SK-N-SH (cell line): ENCODE measurements at regions not wholly inside any gene's neighbourhood (a gene's known extent, or its start where the extent isn't known, plus 50 kb on each side); places are given as distances from the start of the nearest gene placed in this dataset.

Experiments
- CTCF ChIA-PET: fragments of 300-600, 350-600 bp; formaldehyde crosslinking; extraction: SDS; loops from one replicate; lab custom pipeline; 2021; lab: Yijun Ruan, JAX
- POLR2A ChIA-PET: fragments of 350-600 bp; sonication (Branson Sonifier 250); formaldehyde crosslinking; extraction: SDS; loops from one replicate; lab custom pipeline; 2020; ENCODE audit warnings: antibody characterized with exemption, inconsistent platforms; lab: Yijun Ruan, JAX
- DNase-seq: peaks from one replicate; pipeline ENCODE4 v3.0.0; 2012
- H2AFZ ChIP-seq: fragments of 200-600 bp; sonication (generic); 2 replicates; pipeline ENCODE4 v1.8.1; 2016; ENCODE audit warnings: antibody characterized with exemption, mild to moderate bottlenecking, low read depth
- H3F3A ChIP-seq: fragments of 200-600 bp; sonication (generic); replicated peaks from 2 replicates; pipeline ENCODE3; 2016; ENCODE audit warnings: antibody characterized with exemption, mild to moderate bottlenecking; ENCODE audit not compliant: insufficient read depth
- H3K27ac ChIP-seq, 2 experiments: fragments of 200-500 bp in 1 of 2; fragments of 200-600 bp in 1 of 2; sonication (Bioruptor generic) in 1 of 2; sonication (generic), shearing (Covaris generic) in 1 of 2; 2 replicates each; pipeline versions ENCODE4 v1.5.1 to v1.6.1; 2014 to 2016; ENCODE audit warnings: low read depth in 2 of 2, inconsistent platforms in 1 of 2, low read length in 1 of 2, mild to moderate bottlenecking in 1 of 2, mixed read lengths in 1 of 2
- H3K27me3 ChIP-seq: fragments of 200-600 bp; sonication (generic), shearing (Covaris generic); 2 replicates; pipeline ENCODE4 v1.6.1; 2016; ENCODE audit warnings: mixed run types; ENCODE audit not compliant: insufficient read depth
- H3K36me3 ChIP-seq, 2 experiments: fragments of 200-500 bp in 1 of 2; fragments of 200-600 bp in 1 of 2; sonication (Bioruptor generic) in 1 of 2; sonication (generic) in 1 of 2; replicated peaks in 1 of 2; 2 replicates each; pipeline versions ENCODE3 to v1.5.1; 2014 to 2016; ENCODE audit warnings: low read length in 1 of 2, mild to moderate bottlenecking in 1 of 2; ENCODE audit not compliant: insufficient read depth in 2 of 2, control insufficient read depth in 1 of 2
- H3K4me1 ChIP-seq, 2 experiments: fragments of 200-500 bp in 1 of 2; fragments of 200-600 bp in 1 of 2; sonication (Bioruptor generic) in 1 of 2; sonication (generic), shearing (Covaris generic) in 1 of 2; 2 replicates each; pipeline versions ENCODE4 v1.5.1 to v1.6.1; 2014 to 2016; ENCODE audit warnings: low read depth in 1 of 2, low read length in 1 of 2, mixed run types in 1 of 2; ENCODE audit not compliant: insufficient read depth in 2 of 2, control insufficient read depth in 1 of 2
- H3K4me2 ChIP-seq: fragments of 200-600 bp; sonication (generic), shearing (Covaris generic); 2 replicates; pipeline ENCODE4 v1.6.1; 2017; ENCODE audit warnings: mixed run types
- H3K4me3 ChIP-seq, 2 experiments: fragments of 200-500 bp in 1 of 2; fragments of 200-600 bp in 1 of 2; sonication (Bioruptor generic) in 1 of 2; sonication (generic), shearing (Covaris generic) in 1 of 2; 2 replicates each; pipeline versions ENCODE4 v1.5.1 to v1.8.1; 2014 to 2016; ENCODE audit warnings: low read depth in 2 of 2, inconsistent platforms in 1 of 2, low read length in 1 of 2, mild to moderate bottlenecking in 1 of 2, mixed read lengths in 1 of 2, moderate library complexity in 1 of 2
- H3K79me2 ChIP-seq: fragments of 200-600 bp; sonication (generic); 2 replicates; pipeline ENCODE4 v1.8.1; 2017; ENCODE audit warnings: mild to moderate bottlenecking; ENCODE audit not compliant: insufficient read depth
- H3K9ac ChIP-seq: fragments of 200-600 bp; sonication (generic); 2 replicates; pipeline ENCODE4 v1.6.1; 2017; ENCODE audit warnings: mixed run types
- H3K9me2 ChIP-seq: fragments of 200-600 bp; sonication (generic); 2 replicates; pipeline ENCODE4 v1.6.1; 2017; ENCODE audit warnings: mixed run types
- H3K9me3 ChIP-seq: fragments of 200-600 bp; sonication (generic); 2 replicates; pipeline ENCODE4 v1.6.1; 2017; ENCODE audit warnings: mixed run types, mild to moderate bottlenecking, moderate library complexity
- H4K20me1 ChIP-seq: fragments of 200-600 bp; sonication (generic); 2 replicates; pipeline ENCODE4 v1.6.1; 2017; ENCODE audit warnings: mild to moderate bottlenecking, mixed run types; ENCODE audit not compliant: insufficient read depth
- CHD2 ChIP-seq: fragments of 150-350 bp; IDR thresholded peaks from 2 replicates; pipeline ENCODE4 v1.6.1; 2018; ENCODE audit warnings: low read length; ENCODE audit not compliant: partially characterized antibody
- ELF1 ChIP-seq: IDR thresholded peaks from 2 replicates; pipeline ENCODE4 v1.4.0; 2012
- EP300 ChIP-seq, 2 experiments: IDR thresholded peaks; 2 replicates each; pipeline versions ENCODE4 v1.4.0 to v1.6.1; 2012; ENCODE audit warnings: borderline replicate concordance in 1 of 2, low read depth in 1 of 2, low read length in 1 of 2
- FOSL2 ChIP-seq: IDR thresholded peaks from 2 replicates; pipeline ENCODE4 v1.4.0; 2012; ENCODE audit warnings: low read depth, mild to moderate bottlenecking, moderate library complexity, borderline replicate concordance
- FOXM1 ChIP-seq: IDR thresholded peaks from 2 replicates; pipeline ENCODE4 v1.4.0; 2012; ENCODE audit warnings: low read depth, mild to moderate bottlenecking
- GABPA ChIP-seq: IDR thresholded peaks from 2 replicates; pipeline ENCODE4 v1.4.0; 2012; ENCODE audit warnings: low read depth, mild to moderate bottlenecking
- GATA2 ChIP-seq: sonication (generic); formaldehyde crosslinking; IDR thresholded peaks from 2 replicates; pipeline ENCODE4 v1.5.0; 2020; ENCODE audit warnings: mild to moderate bottlenecking, missing genetic modification reagents
- MXI1 ChIP-seq: IDR thresholded peaks from 2 replicates; pipeline ENCODE4 v1.6.1; 2012; ENCODE audit warnings: mild to moderate bottlenecking, low read depth, low read length, improper control_type of control experiment
- NFIC ChIP-seq: IDR thresholded peaks from 2 replicates; pipeline ENCODE4 v1.4.0; 2012; ENCODE audit warnings: borderline replicate concordance
- NRF1 ChIP-seq: IDR thresholded peaks from 2 replicates; pipeline ENCODE4 v1.6.1; 2012; ENCODE audit warnings: low read depth, mild to moderate bottlenecking, low read length
- RAD21 ChIP-seq: IDR thresholded peaks from 2 replicates; pipeline ENCODE4 v1.6.1; 2012; ENCODE audit warnings: mild to moderate bottlenecking, low read length
- RCOR1 ChIP-seq: fragments of 150-350 bp; IDR thresholded peaks from 2 replicates; pipeline ENCODE4 v1.6.1; 2017; ENCODE audit warnings: antibody characterized with exemption, low read length
- RFX5 ChIP-seq: IDR thresholded peaks from 2 replicates; pipeline ENCODE4 v1.6.1; 2012; ENCODE audit warnings: mild to moderate bottlenecking, improper control_type of control experiment, low read length
- RXRA ChIP-seq: IDR thresholded peaks from 2 replicates; pipeline ENCODE4 v1.4.0; 2012; ENCODE audit warnings: low read depth, mild to moderate bottlenecking, borderline replicate concordance
- SIN3A ChIP-seq: IDR thresholded peaks from 2 replicates; pipeline ENCODE4 v1.6.1; 2012; ENCODE audit warnings: low read depth, mild to moderate bottlenecking, low read length, moderate library complexity, borderline replicate concordance
- SMC3 ChIP-seq: IDR thresholded peaks from 2 replicates; pipeline ENCODE4 v1.6.1; 2012; ENCODE audit warnings: low read depth, low read length, improper control_type of control experiment
- YY1 ChIP-seq: IDR thresholded peaks from 2 replicates; pipeline ENCODE4 v1.4.0; 2012; ENCODE audit warnings: low read depth, mild to moderate bottlenecking
- WGBS: methylation state at CpG from one replicate; pipeline ENCODE4 v1.1.6; 2017; ENCODE audit warnings: low lambda C conversion rate; 5-methylcytosine and 5-hydroxymethylcytosine counted together
- TF ChIP-seq, protein P1 (sequence below): IDR thresholded peaks from 2 replicates; pipeline ENCODE4; 2012
- TF ChIP-seq, protein P2 (sequence below): fragments of 150-350 bp; IDR thresholded peaks from 2 replicates; pipeline ENCODE4 v1.6.1; 2017; ENCODE audit warnings: antibody characterized with exemption, low read length, low read depth, borderline replicate concordance
- TF ChIP-seq, protein P3 (sequence below): IDR thresholded peaks from 2 replicates; pipeline ENCODE4 v1.4.0; 2012; ENCODE audit warnings: low read depth

DNA sequence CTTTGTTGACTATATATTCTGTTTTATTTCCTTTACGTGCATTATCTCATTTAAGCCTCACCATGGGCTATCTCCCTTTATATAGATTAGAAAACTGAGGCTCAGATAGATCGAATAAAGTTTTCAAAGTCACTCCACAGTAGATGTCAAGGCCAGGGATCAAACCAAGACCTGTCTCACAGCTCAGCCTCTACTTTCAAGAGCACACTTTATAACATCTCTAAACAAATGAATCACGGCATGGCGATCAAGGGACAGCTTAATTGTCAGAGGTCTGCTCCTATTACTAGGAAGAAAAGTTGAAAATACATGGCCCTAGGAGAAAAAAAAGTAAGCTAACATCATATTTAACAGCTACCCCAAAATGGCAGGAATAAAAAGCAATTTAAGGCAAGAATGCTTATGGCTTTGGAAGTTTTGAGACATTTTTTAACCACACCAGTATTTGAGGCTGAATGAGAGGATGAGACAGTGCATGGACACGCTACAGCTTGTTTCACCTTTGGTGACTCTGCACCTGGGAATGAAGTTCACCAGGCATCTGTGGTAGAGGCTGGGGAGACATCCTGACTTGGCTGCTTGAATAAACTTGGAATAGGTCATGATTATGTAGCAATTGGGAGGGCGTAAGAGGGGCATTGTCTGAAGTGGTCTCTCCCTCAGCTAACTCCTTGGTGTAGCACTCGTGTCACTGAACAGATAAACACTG is 486.8 kb upstream of the WWC1 start:
- Histone ChIP-seq H3K79me2 (no peaks in the 10 kb centered on the region), H3K4me2 (no peak overlapping the region), H3K9me2 (no peaks in the 10 kb centered on the region), H3K27ac (no peak overlapping the region), H3K9me3 (no peaks in the 10 kb centered on the region), H4K20me1 (no peaks in the 10 kb centered on the region), H3K4me1 (no peaks in the 10 kb centered on the region; a peak in 1 of 4 replicates), H3K36me3 (no peaks in the 10 kb centered on the region), H3K9ac (no peak overlapping the region), H2AFZ (no peak overlapping the region), H3F3A (peaks cover 4% of the 10 kb centered on the region), H3K27me3 (no peaks in the 10 kb centered on the region), H3K4me3 (no peak overlapping the region)
- no peak for TF ChIP-seq EP300 (IDR thresholded peaks at IDR 0.05; ENCODE audit: borderline replicate concordance in 1 of 2, low read depth in 1 of 2, low read length in 1 of 2)
- TF ChIP-seq SMC3: no peak
- TF ChIP-seq GABPA: no peak
- no peak for TF ChIP-seq RFX5
- no peak for TF ChIP-seq FOSL2
- ChIA-PET CTCF (no interaction called here), POLR2A (no interaction called here)
- no peak for DNase-seq
- WGBS: 56% methylated on average over 7 of the region's 7 CpGs

DNA sequence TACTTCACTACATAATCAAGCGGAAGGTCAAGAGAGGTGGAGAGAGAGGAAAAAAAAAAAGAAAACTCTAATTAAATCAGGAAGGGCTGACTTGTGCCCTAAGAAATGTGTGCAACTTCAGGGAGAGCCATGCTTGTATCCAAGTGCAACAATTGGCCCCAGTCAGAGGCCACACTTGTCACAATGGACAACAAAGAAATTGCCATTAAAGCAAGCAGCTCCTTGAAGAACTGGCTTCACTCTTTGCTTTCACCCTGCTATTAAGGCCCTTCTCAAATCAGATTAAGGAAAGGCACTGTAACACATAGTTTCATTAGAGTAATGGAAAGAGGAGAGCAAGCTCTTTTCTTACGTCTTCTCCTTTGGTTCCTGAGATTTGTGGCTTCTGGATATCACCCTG is 480.9 kb upstream of the WWC1 start:
- Histone ChIP-seq H3K9me3 (no peaks in the 10 kb centered on the region), H3K27ac (no peak overlapping the region), H2AFZ (no peak overlapping the region), H3K79me2 (no peaks in the 10 kb centered on the region), H3K27me3 (no peaks in the 10 kb centered on the region), H3K4me1 (peaks cover 0 to 13% of the 10 kb centered on the region in 2 experiments; a peak in 1 of 4 replicates), H3K4me3 (no peak overlapping the region), H3F3A (no peaks in the 10 kb centered on the region), H3K9ac (no peak overlapping the region), H3K4me2 (no peak overlapping the region), H3K9me2 (no peaks in the 10 kb centered on the region), H4K20me1 (no peaks in the 10 kb centered on the region), H3K36me3 (no peaks in the 10 kb centered on the region)
- no peak for DNase-seq
- WGBS: 78% methylated on average over 2 of the region's 2 CpGs
- ChIA-PET POLR2A (no interaction called here), CTCF (interaction anchor here (0.6 to 0.9 kb wide), 2 partner anchors 9 to 15 kb away, joined by 3 read pairs; no protein-coding TSS in a partner anchor)
- TF ChIP-seq CHD2: no peak
- TF ChIP-seq RCOR1: no peak

DNA sequence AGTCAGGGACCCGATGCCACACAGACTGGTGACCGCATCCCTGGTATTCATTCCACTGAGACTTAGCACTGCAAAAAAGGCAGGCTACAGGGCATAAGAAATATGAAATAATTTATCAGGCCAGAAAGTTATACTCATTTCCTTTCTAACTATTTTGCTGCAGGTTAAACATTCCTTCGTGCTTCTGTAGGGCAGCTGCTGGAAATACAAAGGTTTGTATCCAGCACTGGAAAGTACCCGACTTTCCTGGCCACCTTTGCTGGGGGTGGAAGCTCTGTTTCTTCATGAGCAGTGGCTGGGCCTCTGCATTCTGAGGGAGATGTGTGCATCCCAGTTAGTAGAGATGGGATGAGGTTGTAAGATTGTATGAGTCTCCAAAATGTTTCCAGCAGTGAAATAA is 478.6 kb upstream of the WWC1 start:
- WGBS: 71% methylated on average over 4 of the region's 4 CpGs
- no peaks in the 10 kb centered on the region for H3K27me3 ChIP-seq
- ChIA-PET CTCF (no interaction called here), POLR2A (no interaction called here)
- no peak overlapping the region for H2AFZ ChIP-seq
- H3F3A ChIP-seq: no peaks in the 10 kb centered on the region
- no peak overlapping the region for H3K4me3 ChIP-seq
- H3K9me3 ChIP-seq: no peaks in the 10 kb centered on the region
- H3K9ac ChIP-seq: no peak overlapping the region
- H3K79me2 ChIP-seq: no peaks in the 10 kb centered on the region
- H4K20me1 ChIP-seq: no peaks in the 10 kb centered on the region
- no peak for DNase-seq
- no peak overlapping the region for H3K4me2 ChIP-seq
- H3K27ac ChIP-seq: no peak overlapping the region
- peaks cover 0 to 13% of the 10 kb centered on the region in 2 experiments; a peak in 1 of 4 replicates for H3K4me1 ChIP-seq
- no peaks in the 10 kb centered on the region for H3K9me2 ChIP-seq
- no peaks in the 10 kb centered on the region for H3K36me3 ChIP-seq
- TF ChIP-seq ELF1 (no peak), CHD2 (no peak), SMC3 (no peak), FOXM1 (no peak), GABPA (no peak), RXRA (no peak), YY1 (no peak), RAD21 (no peak), NFIC (no peak), SIN3A (no peak), GATA2 (no peak), MXI1 (no peak), RFX5 (no peak), NRF1 (no peak)
- TF ChIP-seq, protein P1, sequence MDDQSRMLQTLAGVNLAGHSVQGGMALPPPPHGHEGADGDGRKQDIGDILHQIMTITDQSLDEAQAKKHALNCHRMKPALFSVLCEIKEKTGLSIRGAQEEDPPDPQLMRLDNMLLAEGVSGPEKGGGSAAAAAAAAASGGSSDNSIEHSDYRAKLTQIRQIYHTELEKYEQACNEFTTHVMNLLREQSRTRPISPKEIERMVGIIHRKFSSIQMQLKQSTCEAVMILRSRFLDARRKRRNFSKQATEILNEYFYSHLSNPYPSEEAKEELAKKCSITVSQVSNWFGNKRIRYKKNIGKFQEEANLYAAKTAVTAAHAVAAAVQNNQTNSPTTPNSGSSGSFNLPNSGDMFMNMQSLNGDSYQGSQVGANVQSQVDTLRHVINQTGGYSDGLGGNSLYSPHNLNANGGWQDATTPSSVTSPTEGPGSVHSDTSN: no peak
- TF ChIP-seq, protein P2, sequence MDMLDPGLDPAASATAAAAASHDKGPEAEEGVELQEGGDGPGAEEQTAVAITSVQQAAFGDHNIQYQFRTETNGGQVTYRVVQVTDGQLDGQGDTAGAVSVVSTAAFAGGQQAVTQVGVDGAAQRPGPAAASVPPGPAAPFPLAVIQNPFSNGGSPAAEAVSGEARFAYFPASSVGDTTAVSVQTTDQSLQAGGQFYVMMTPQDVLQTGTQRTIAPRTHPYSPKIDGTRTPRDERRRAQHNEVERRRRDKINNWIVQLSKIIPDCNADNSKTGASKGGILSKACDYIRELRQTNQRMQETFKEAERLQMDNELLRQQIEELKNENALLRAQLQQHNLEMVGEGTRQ: no peak
- TF ChIP-seq, protein P3, sequence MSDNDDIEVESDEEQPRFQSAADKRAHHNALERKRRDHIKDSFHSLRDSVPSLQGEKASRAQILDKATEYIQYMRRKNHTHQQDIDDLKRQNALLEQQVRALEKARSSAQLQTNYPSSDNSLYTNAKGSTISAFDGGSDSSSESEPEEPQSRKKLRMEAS: no peak
